ENCODE measurements at regions not wholly inside any gene's neighbourhood (a gene's known extent, or its start where the extent isn't known, plus 50 kb on each side); places are given as distances from the start of the nearest gene placed in this dataset.

GRCh38 chr7:25633426-25634036 lies 405.2 kb upstream of the NPVF start:
- intact Hi-C loops (cut with DNase I; ENCODE audit: low total_unique reads), result no loop called here
- DNase-seq, result no peak
- H3K27me3 ChIP-seq, result no peaks in the 10 kb centered on the region
- no peak overlapping the region for H3K4me3 ChIP-seq
- peaks cover 22% of the 10 kb centered on the region for H3K4me1 ChIP-seq
- no peaks in the 10 kb centered on the region for H3K36me3 ChIP-seq (ENCODE audit: low read depth, missing control alignments)
- TF ChIP-seq CTCF (IDR thresholded peaks at IDR 0.05) (no peak), POLR2A (IDR thresholded peaks at IDR 0.05) (no peak)
- H3K27ac ChIP-seq, result no peak overlapping the region
- no peaks in the 10 kb centered on the region for H3K9me3 ChIP-seq
- WGBS, 2 donors, result 72 to 82% methylated on average over 3 of the region's 3 CpGs

GRCh38 chr7:25636168-25636567 lies 407.9 kb upstream of the NPVF start:
- intact Hi-C loops (cut with DNase I; ENCODE audit: low total_unique reads), result no loop called here
- no peak for TF ChIP-seq CTCF (IDR thresholded peaks at IDR 0.05)
- no peak for TF ChIP-seq POLR2A (IDR thresholded peaks at IDR 0.05)
- H3K36me3 ChIP-seq (ENCODE audit: low read depth, missing control alignments), result no peaks in the 10 kb centered on the region
- H3K27me3 ChIP-seq, result no peaks in the 10 kb centered on the region
- H3K9me3 ChIP-seq, result no peaks in the 10 kb centered on the region
- WGBS, 2 donors, result 65 to 84% methylated on average over 9 of the region's 9 CpGs
- H3K4me1 ChIP-seq, result peaks cover 22% of the 10 kb centered on the region
- H3K27ac ChIP-seq, result peak overlapping the region; percentile 72 to 86
- H3K4me3 ChIP-seq, result no peak overlapping the region
- no peak for DNase-seq

GRCh38 chr7:25636871-25637283 lies 408.6 kb upstream of the NPVF start:
- 33 to 57% methylated on average over 4 of the region's 4 CpGs for WGBS, 2 donors
- H3K36me3 ChIP-seq (ENCODE audit: low read depth, missing control alignments), result no peaks in the 10 kb centered on the region
- peak; percentile 85 for DNase-seq
- TF ChIP-seq POLR2A (IDR thresholded peaks at IDR 0.05), result no peak
- TF ChIP-seq CTCF (IDR thresholded peaks at IDR 0.05), result no peak
- H3K4me1 ChIP-seq, result peaks cover 22% of the 10 kb centered on the region
- peak overlapping the region; percentile 72 to 86 for H3K27ac ChIP-seq
- no peaks in the 10 kb centered on the region for H3K9me3 ChIP-seq
- intact Hi-C loops (cut with DNase I; ENCODE audit: low total_unique reads), result no loop called here
- H3K27me3 ChIP-seq, result no peaks in the 10 kb centered on the region
- H3K4me3 ChIP-seq, result no peak overlapping the region

- H3K4me1 ChIP-seq, result peaks cover 22% of the 10 kb centered on the region
- TF ChIP-seq POLR2A (IDR thresholded peaks at IDR 0.05), result no peak
- no peak for TF ChIP-seq CTCF (IDR thresholded peaks at IDR 0.05)
- intact Hi-C loops (cut with DNase I; ENCODE audit: low total_unique reads), result no loop called here
- H3K27me3 ChIP-seq, result no peaks in the 10 kb centered on the region
- no peak for DNase-seq
- no peak overlapping the region for H3K4me3 ChIP-seq
- H3K27ac ChIP-seq, result peak overlapping the region; percentile 72 to 86
- no peaks in the 10 kb centered on the region for H3K36me3 ChIP-seq (ENCODE audit: low read depth, missing control alignments)
- no peaks in the 10 kb centered on the region for H3K9me3 ChIP-seq
These were observed 409.8 kb upstream of the NPVF start for GRCh38 chr7:25638068-25638467.

GRCh38 chr7:25638590-25639244 lies 410.4 kb upstream of the NPVF start:
- TF ChIP-seq POLR2A (IDR thresholded peaks at IDR 0.05) (no peak), CTCF (IDR thresholded peaks at IDR 0.05) (no peak)
- intact Hi-C loops (cut with DNase I; ENCODE audit: low total_unique reads), result no loop called here
- Histone ChIP-seq H3K27ac (peak overlapping the region; percentile 72 to 86), H3K36me3 (ENCODE audit: low read depth, missing control alignments) (no peaks in the 10 kb centered on the region), H3K27me3 (no peaks in the 10 kb centered on the region), H3K4me1 (peaks cover 22% of the 10 kb centered on the region), H3K4me3 (no peak overlapping the region), H3K9me3 (no peaks in the 10 kb centered on the region)
- DNase-seq, result no peak
- 79 to 86% methylated on average over 7 of the region's 7 CpGs for WGBS, 2 donors

Measured in testis (tissue), 2 donors.